A673 (cell line): ENCODE measurements at regions not wholly inside any gene's neighbourhood (a gene's known extent, or its start where the extent isn't known, plus 50 kb on each side); places are given as distances from the start of the nearest gene placed in this dataset.

Experiments used
- BruUV-seq: library from RNA; stranded (reverse); fragments of 400-500 nt; replicated peaks from 2 replicates; lab custom pipeline; 2021; lab: Mats Ljungman, UMichigan
- CTCF ChIA-PET: fragments of 300-600 bp; sonication (Branson Sonifier 250); formaldehyde crosslinking; loops from one replicate; lab custom pipeline; 2022; ENCODE audit warnings: antibody characterized with exemption; lab: Charles Lee
- POLR2A ChIA-PET: fragments of 300-600 bp; sonication (Branson Sonifier 250); formaldehyde crosslinking; loops from one replicate; lab custom pipeline; 2022; ENCODE audit warnings: antibody characterized with exemption; ENCODE audit not compliant: low non-redundant PET; lab: Charles Lee
- DNase-seq: peaks from one replicate; pipeline ENCODE4 v3.0.0-alpha.2; 2015; ENCODE audit warnings: low spot score
- H3K27ac ChIP-seq: fragments of 200-600 bp; sonication (generic); 2 replicates; pipeline ENCODE4 v1.5.1; 2016; ENCODE audit warnings: mixed run types, low read depth, mild to moderate bottlenecking, mixed read lengths, antibody characterized with exemption, low read length; ENCODE audit not compliant: poor library complexity, severe bottlenecking
- H3K27me3 ChIP-seq: fragments of 200-600 bp; sonication (generic); replicated peaks from 2 replicates; pipeline ENCODE4 v1.6.1; 2017; ENCODE audit warnings: mixed run types, low read depth, mild to moderate bottlenecking, mixed read lengths, antibody characterized with exemption, low read length; ENCODE audit not compliant: insufficient read depth, poor library complexity
- H3K36me3 ChIP-seq: fragments of 200-600 bp; sonication (generic); 2 replicates; pipeline ENCODE4 v1.6.1; 2016; ENCODE audit warnings: mixed run types, mild to moderate bottlenecking, mixed read lengths, antibody characterized with exemption, low read length; ENCODE audit not compliant: insufficient read depth, poor library complexity, severe bottlenecking
- H3K4me1 ChIP-seq: fragments of 200-600 bp; sonication (generic); 2 replicates; pipeline ENCODE4 v1.6.1; 2017; ENCODE audit warnings: mixed run types, mild to moderate bottlenecking, mixed read lengths, antibody characterized with exemption, low read length; ENCODE audit not compliant: insufficient read depth, poor library complexity, severe bottlenecking
- H3K4me3 ChIP-seq: fragments of 200-600 bp; sonication (generic); 2 replicates; pipeline ENCODE4 v1.5.1; 2016; ENCODE audit warnings: low read depth, mixed run types, mild to moderate bottlenecking, mixed read lengths, low read length; ENCODE audit not compliant: poor library complexity, severe bottlenecking
- H3K9me3 ChIP-seq: fragments of 200-600 bp; sonication (generic); 2 replicates; pipeline ENCODE4 v1.6.1; 2016; ENCODE audit warnings: mixed run types, low read depth, mild to moderate bottlenecking, mixed read lengths, antibody characterized with exemption, low read length; ENCODE audit not compliant: poor library complexity, severe bottlenecking
- EZH2 ChIP-seq: fragments of 200-600 bp; sonication (generic); IDR thresholded peaks from 2 replicates; pipeline ENCODE4 v1.6.1; 2017; ENCODE audit warnings: borderline replicate concordance, low read depth, mild to moderate bottlenecking, mixed read lengths, antibody characterized with exemption, low read length; ENCODE audit not compliant: poor library complexity, severe bottlenecking
- intact Hi-C: fragments of 100-400 bp; cut with micrococcal nuclease; formaldehyde crosslinking; loops from one replicate; pipeline ENCODE4 v1.10.0; 2022; ENCODE audit not compliant: unreplicated experiment
- TF ChIP-seq, protein P1 (sequence below): fragments of 300-800, 200-600 bp; sonication (generic); conservative IDR thresholded peaks from 2 replicates; pipeline ENCODE4 v1.5.1; 2017; ENCODE audit warnings: low read depth, mild to moderate bottlenecking, antibody characterized with exemption, low read length, moderate library complexity, mixed read lengths

DNA sequence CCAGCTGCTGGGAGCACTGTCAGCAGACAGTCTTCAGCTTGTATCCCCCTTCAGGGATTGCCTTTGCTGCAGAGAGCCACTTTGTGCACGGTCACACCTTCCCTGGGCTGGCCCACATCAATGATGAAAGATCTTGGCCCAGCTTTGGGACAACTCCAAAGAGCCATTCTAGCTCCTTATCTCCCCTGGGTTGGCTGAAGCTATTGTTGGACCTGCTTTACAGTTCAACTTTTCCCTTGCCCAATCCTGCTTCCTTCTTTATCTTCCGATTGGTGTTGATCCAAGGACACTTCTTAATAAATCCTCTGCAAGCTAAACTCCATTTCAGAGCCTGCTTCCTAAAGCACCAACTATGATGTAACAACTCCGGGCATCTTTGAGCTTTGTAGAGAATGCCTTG is 466.4 kb downstream of the KLF12 start:
- no peak for DNase-seq
- no peaks in the 10 kb centered on the region for H3K27me3 ChIP-seq
- no peak overlapping the region for H3K27ac ChIP-seq
- TF ChIP-seq, protein P1, sequence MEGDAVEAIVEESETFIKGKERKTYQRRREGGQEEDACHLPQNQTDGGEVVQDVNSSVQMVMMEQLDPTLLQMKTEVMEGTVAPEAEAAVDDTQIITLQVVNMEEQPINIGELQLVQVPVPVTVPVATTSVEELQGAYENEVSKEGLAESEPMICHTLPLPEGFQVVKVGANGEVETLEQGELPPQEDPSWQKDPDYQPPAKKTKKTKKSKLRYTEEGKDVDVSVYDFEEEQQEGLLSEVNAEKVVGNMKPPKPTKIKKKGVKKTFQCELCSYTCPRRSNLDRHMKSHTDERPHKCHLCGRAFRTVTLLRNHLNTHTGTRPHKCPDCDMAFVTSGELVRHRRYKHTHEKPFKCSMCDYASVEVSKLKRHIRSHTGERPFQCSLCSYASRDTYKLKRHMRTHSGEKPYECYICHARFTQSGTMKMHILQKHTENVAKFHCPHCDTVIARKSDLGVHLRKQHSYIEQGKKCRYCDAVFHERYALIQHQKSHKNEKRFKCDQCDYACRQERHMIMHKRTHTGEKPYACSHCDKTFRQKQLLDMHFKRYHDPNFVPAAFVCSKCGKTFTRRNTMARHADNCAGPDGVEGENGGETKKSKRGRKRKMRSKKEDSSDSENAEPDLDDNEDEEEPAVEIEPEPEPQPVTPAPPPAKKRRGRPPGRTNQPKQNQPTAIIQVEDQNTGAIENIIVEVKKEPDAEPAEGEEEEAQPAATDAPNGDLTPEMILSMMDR: no peak
- ChIA-PET CTCF (no interaction called here), POLR2A (no interaction called here)
- peaks cover 5% of the 10 kb centered on the region for H3K4me1 ChIP-seq
- H3K9me3 ChIP-seq: no peaks in the 10 kb centered on the region
- no peaks in the 10 kb centered on the region for H3K36me3 ChIP-seq
- intact Hi-C loops: no loop called here
- H3K4me3 ChIP-seq: no peak overlapping the region
- BruUV-seq: no TSS peak

DNA sequence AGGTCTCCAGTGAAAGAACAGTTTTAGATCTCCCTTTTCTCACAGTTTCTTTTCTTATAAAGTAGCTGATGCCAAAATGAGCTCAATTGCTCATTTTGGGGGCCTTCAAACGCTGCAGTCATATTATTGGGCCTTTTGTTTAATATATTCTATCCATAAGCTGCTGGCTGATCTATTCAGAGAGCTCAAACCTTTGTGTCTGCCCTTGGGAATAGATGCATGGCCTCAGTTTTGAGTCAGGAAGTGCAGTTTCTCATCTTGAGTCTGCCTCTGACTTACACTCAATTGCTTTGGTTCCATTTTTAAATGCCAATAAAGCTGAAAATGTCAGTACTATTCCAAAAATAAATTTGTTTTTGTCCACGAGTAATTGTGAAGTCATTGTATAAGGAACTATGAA is 468.9 kb downstream of the KLF12 start:
- H3K27ac ChIP-seq: no peak overlapping the region
- DNase-seq: no peak
- H3K4me3 ChIP-seq: no peak overlapping the region
- H3K4me1 ChIP-seq: peaks cover 5% of the 10 kb centered on the region
- POLR2A ChIA-PET: no interaction called here
- TF ChIP-seq, protein P1: no peak
- no peak for TF ChIP-seq EZH2
- CTCF ChIA-PET: no interaction called here
- no peaks in the 10 kb centered on the region for H3K36me3 ChIP-seq
- BruUV-seq: no TSS peak
- no peaks in the 10 kb centered on the region for H3K9me3 ChIP-seq
- H3K27me3 ChIP-seq: no peaks in the 10 kb centered on the region
- intact Hi-C loops: no loop called here

DNA sequence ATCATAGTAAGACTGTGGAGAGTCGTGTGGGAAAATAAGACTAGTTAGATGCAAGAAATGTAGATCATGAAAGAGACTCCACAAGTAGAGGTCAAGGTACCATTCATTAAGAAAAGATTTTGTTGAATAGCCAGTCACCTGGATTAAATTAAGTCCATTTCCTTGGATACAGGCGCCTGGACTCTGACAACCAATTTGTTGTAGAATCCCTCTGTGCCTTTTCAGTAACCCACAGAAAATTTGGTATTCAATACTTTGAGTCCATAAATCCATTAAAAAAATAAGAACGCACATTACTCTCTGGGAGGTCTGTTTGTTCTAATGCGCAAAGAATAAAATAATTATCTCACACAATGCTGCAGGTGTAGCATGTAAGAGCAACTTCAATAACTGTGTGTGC is 469.4 kb downstream of the KLF12 start:
- ChIA-PET CTCF (no interaction called here), POLR2A (no interaction called here)
- no TSS peak for BruUV-seq
- H3K36me3 ChIP-seq: no peaks in the 10 kb centered on the region
- H3K27ac ChIP-seq: no peak overlapping the region
- DNase-seq: no peak
- no peak for TF ChIP-seq EZH2
- TF ChIP-seq, protein P1: no peak
- intact Hi-C loops: no loop called here
- H3K4me3 ChIP-seq: no peak overlapping the region
- no peaks in the 10 kb centered on the region for H3K9me3 ChIP-seq
- H3K4me1 ChIP-seq: peaks cover 5% of the 10 kb centered on the region
- H3K27me3 ChIP-seq: no peaks in the 10 kb centered on the region
